ENCODE measurements at regions not wholly inside any gene's neighbourhood (a gene's known extent, or its start where the extent isn't known, plus 50 kb on each side); places are given as distances from the start of the nearest gene placed in this dataset.

DNA sequence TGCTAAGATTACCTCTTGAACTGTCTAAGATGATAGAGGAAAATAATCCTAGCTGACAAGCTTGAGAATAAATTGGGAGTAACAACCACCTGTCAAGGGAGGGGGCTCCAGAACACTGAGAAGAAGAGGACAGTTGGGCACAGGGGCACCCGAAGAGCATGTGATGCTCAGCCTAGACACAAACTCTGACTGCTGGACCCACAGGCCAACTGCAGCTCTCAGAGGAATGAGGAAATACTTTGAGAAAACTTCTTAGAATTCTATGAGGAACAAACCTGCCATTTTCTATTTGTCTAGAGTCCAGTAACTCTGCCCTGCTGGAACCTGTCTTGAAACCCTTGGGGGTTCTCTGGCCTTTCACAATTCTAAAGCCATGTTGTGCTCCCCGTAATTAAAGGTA lies 124.1 kb upstream of the KCNK2 start:
- WGBS = 85% methylated on average over 2 of the region's 2 CpGs
- no peak for DNase-seq (ENCODE audit: low spot score)
- TF ChIP-seq CTCF (IDR thresholded peaks at IDR 0.05) (no peak), POLR2A (IDR thresholded peaks at IDR 0.05) (no peak), POLR2AphosphoS5 (IDR thresholded peaks at IDR 0.05) (no peak)
- Histone ChIP-seq H3K9me3 (no peaks in the 10 kb centered on the region), H3K36me3 (no peaks in the 10 kb centered on the region), H3K27me3 (replicated peaks; ENCODE audit: insufficient read depth) (no peaks in the 10 kb centered on the region), H3K27ac (no peak overlapping the region), H3K4me3 (no peak overlapping the region), H3K4me1 (replicated peaks) (no peaks in the 10 kb centered on the region)
- intact Hi-C loops (cut with DNase I) = no loop called here

GRCh38 chr1:214966346-214966745 lies 116.2 kb upstream of the KCNK2 start:
- no peak overlapping the region for H3K27ac ChIP-seq
- H3K27me3 ChIP-seq (replicated peaks; ENCODE audit: insufficient read depth) = peaks cover 1% of the 10 kb centered on the region
- 67% methylated on average over 3 of the region's 3 CpGs for WGBS
- H3K9me3 ChIP-seq = no peaks in the 10 kb centered on the region
- intact Hi-C loops (cut with DNase I) = no loop called here
- DNase-seq (ENCODE audit: low spot score) = no peak
- H3K36me3 ChIP-seq = no peaks in the 10 kb centered on the region
- no peak overlapping the region for H3K4me3 ChIP-seq
- no peak for TF ChIP-seq CTCF (IDR thresholded peaks at IDR 0.05)
- TF ChIP-seq POLR2AphosphoS5 (IDR thresholded peaks at IDR 0.05) = no peak
- TF ChIP-seq POLR2A (IDR thresholded peaks at IDR 0.05) = no peak
- H3K4me1 ChIP-seq (replicated peaks) = no peaks in the 10 kb centered on the region

DNA sequence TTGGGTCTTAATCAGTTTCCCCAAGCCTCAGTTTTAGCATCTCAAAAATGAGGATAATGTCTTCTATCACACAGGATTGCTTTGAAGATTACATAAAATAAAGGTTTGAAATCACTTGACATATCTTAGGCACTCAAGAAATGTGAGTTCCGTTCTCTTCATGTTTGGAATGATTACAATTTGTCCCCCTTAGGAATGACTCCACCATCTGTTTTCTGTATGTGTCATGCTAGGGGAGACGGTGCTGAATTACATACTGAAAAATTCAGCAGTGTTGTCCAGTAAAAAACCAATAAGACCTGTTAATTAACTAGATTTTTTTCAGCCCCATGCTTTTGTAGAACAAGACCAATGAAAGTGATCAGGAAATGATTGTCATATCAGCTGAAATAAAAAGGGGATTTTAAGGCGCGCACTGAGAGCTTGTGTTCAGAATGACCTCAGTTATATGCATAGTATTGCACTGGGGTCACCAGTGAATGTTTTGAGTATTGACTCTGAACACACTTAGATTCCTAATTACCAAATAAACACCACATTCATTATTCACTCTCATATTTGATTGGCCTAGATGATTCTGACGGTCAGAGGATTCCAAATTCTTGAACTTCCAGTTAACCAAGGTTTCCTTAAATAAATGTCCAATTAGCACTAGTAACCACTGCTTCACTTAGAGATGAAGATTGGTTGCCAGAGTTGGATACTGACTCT lies 114.5 kb upstream of the KCNK2 start:
- Histone ChIP-seq H3K9me3 (no peaks in the 10 kb centered on the region), H3K27me3 (replicated peaks; ENCODE audit: insufficient read depth) (peaks cover 3% of the 10 kb centered on the region), H3K4me1 (replicated peaks) (no peaks in the 10 kb centered on the region), H3K36me3 (no peaks in the 10 kb centered on the region), H3K4me3 (no peak overlapping the region), H3K27ac (no peak overlapping the region)
- 73% methylated on average over 5 of the region's 5 CpGs for WGBS
- intact Hi-C loops (cut with DNase I) = no loop called here
- DNase-seq (ENCODE audit: low spot score) = no peak
- TF ChIP-seq POLR2AphosphoS5 (IDR thresholded peaks at IDR 0.05) = no peak
- TF ChIP-seq CTCF (IDR thresholded peaks at IDR 0.05) = no peak
- no peak for TF ChIP-seq POLR2A (IDR thresholded peaks at IDR 0.05)

DNA sequence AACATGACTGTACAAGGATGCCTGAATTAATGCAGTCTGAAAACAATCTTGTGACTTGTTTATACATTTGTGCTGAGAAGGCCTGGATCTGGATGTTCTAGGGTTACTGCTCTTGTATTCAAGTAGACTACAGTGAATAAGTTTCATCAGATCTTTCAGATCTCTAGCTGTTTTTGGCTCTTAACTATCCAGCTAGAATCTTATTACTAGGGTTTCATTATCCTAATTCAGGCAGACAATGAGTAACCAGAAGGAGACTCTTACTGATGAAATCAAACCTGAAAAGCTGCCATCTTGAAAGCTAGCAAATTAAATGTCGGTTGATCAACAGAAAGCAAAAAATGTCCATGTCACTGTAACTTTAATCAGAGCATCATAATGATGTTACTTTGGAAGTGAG lies 112.5 kb upstream of the KCNK2 start:
- TF ChIP-seq POLR2A (IDR thresholded peaks at IDR 0.05) = no peak
- TF ChIP-seq CTCF (IDR thresholded peaks at IDR 0.05) = no peak
- TF ChIP-seq POLR2AphosphoS5 (IDR thresholded peaks at IDR 0.05) = no peak
- Histone ChIP-seq H3K27me3 (replicated peaks; ENCODE audit: insufficient read depth) (peaks cover 3% of the 10 kb centered on the region), H3K36me3 (no peaks in the 10 kb centered on the region), H3K4me3 (no peak overlapping the region), H3K27ac (no peak overlapping the region), H3K4me1 (replicated peaks) (no peaks in the 10 kb centered on the region), H3K9me3 (no peaks in the 10 kb centered on the region)
- intact Hi-C loops (cut with DNase I) = no loop called here
- DNase-seq (ENCODE audit: low spot score) = no peak
- WGBS = 73% methylated on average over 1 of the region's 1 CpG

GRCh38 chr1:214971071-214971470 lies 111.5 kb upstream of the KCNK2 start:
- peaks cover 3% of the 10 kb centered on the region for H3K27me3 ChIP-seq (replicated peaks; ENCODE audit: insufficient read depth)
- DNase-seq (ENCODE audit: low spot score) = no peak
- no peaks in the 10 kb centered on the region for H3K4me1 ChIP-seq (replicated peaks)
- H3K4me3 ChIP-seq = no peak overlapping the region
- intact Hi-C loops (cut with DNase I) = no loop called here
- no peak overlapping the region for H3K27ac ChIP-seq
- WGBS = 31% methylated on average over 2 of the region's 2 CpGs
- H3K36me3 ChIP-seq = no peaks in the 10 kb centered on the region
- no peaks in the 10 kb centered on the region for H3K9me3 ChIP-seq
- no peak for TF ChIP-seq POLR2AphosphoS5 (IDR thresholded peaks at IDR 0.05)
- TF ChIP-seq CTCF (IDR thresholded peaks at IDR 0.05) = no peak
- TF ChIP-seq POLR2A (IDR thresholded peaks at IDR 0.05) = no peak

Measured in prostate gland (tissue), 2 donors.